Endothelial cell of umbilical vein (primary cell): ENCODE measurements at regions not wholly inside any gene's neighbourhood (a gene's known extent, or its start where the extent isn't known, plus 50 kb on each side); places are given as distances from the start of the nearest gene placed in this dataset.

Source experiments
- BruUV-seq: library from RNA; stranded (reverse); fragments of 400-500 nt; replicated peaks from 2 replicates; lab custom pipeline; 2021; lab: Mats Ljungman, UMichigan
- CTCF ChIA-PET: fragments of 300-600, 350-600 bp; sonication (Branson Sonifier 250); formaldehyde crosslinking; loops from one replicate; lab custom pipeline; 2021; ENCODE audit warnings: antibody characterized with exemption, inconsistent platforms; lab: Charles Lee
- POLR2A ChIA-PET: fragments of 300-600, 350-600 bp; sonication (Branson Sonifier 250); formaldehyde crosslinking; loops from one replicate; lab custom pipeline; 2021; ENCODE audit warnings: antibody characterized with exemption, inconsistent platforms; lab: Charles Lee
- DNase-seq: peaks from one replicate; pipeline ENCODE4 v3.0.0-alpha.2; 2011; ENCODE audit warnings: low read depth, low spot score
- FAIRE-seq: peaks from 2 replicates; lab custom pipeline; 2011; peaks lifted over from hg19 to GRCh38; lab: Jason Lieb, UNC
- H2AFZ ChIP-seq: 2 replicates; pipeline ENCODE4 v1.6.0; 2012; ENCODE audit warnings: low read depth, low read length, control low read depth, inconsistent platforms
- H3K27ac ChIP-seq: 2 replicates; pipeline ENCODE4 v1.5.1; 2011; ENCODE audit warnings: low read depth, mild to moderate bottlenecking, control low read depth, low read length, moderate library complexity; ENCODE audit not compliant: insufficient read depth
- H3K27me3 ChIP-seq, 2 experiments: 2 replicates each; pipeline versions ENCODE4 v1.6.0 to v1.6.1; 2011; ENCODE audit warnings: low read length in 2 of 2, mixed read lengths in 1 of 2; ENCODE audit not compliant: control insufficient read depth in 2 of 2, insufficient read depth in 2 of 2
- H3K36me3 ChIP-seq, 2 experiments: 2 replicates in 1 of 2; 3 replicates in 1 of 2; pipeline ENCODE4 v1.5.1; 2011; ENCODE audit warnings: low read length in 2 of 2, mild to moderate bottlenecking in 1 of 2, moderate library complexity in 1 of 2; ENCODE audit not compliant: control insufficient read depth in 2 of 2, insufficient read depth in 2 of 2; ENCODE audit errors: extremely low read depth in 1 of 2
- H3K4me1 ChIP-seq: 3 replicates; pipeline ENCODE4 v1.5.1; 2011; ENCODE audit warnings: mild to moderate bottlenecking, low read length; ENCODE audit not compliant: control insufficient read depth, insufficient read depth; ENCODE audit errors: extremely low read depth
- H3K4me2 ChIP-seq: 2 replicates; pipeline ENCODE4 v1.6.1; 2011; ENCODE audit warnings: low read length, control low read depth, mixed read lengths; ENCODE audit not compliant: insufficient read depth
- H3K4me3 ChIP-seq, 3 experiments: fragments of 200-600 bp in 1 of 3; sonication (generic), shearing (Covaris generic) in 1 of 3; replicated peaks in 1 of 3; 2 replicates each; pipeline ENCODE4 v1.5.1; 2011 to 2016; ENCODE audit warnings: control low read depth in 3 of 3, low read length in 3 of 3, mild to moderate bottlenecking in 2 of 3, inconsistent platforms in 1 of 3, low read depth in 1 of 3, moderate library complexity in 1 of 3; ENCODE audit not compliant: insufficient read depth in 1 of 3
- H3K79me2 ChIP-seq: 2 replicates; pipeline ENCODE4 v1.6.0; 2012; ENCODE audit warnings: low read length, inconsistent platforms; ENCODE audit not compliant: control insufficient read depth, insufficient read depth
- H3K9ac ChIP-seq: replicated peaks from 2 replicates; pipeline ENCODE3; 2011; ENCODE audit warnings: low read length, control low read depth; ENCODE audit not compliant: insufficient read depth; ENCODE audit errors: extremely low read depth
- H3K9me1 ChIP-seq: replicated peaks from 3 replicates; pipeline ENCODE4 v1.6.0; 2011; ENCODE audit warnings: mild to moderate bottlenecking, low read length; ENCODE audit not compliant: control insufficient read depth, insufficient read depth; ENCODE audit errors: extremely low read depth
- H3K9me3 ChIP-seq: replicated peaks from 2 replicates; pipeline ENCODE4 v1.5.1; 2012; ENCODE audit warnings: low read length, inconsistent platforms; ENCODE audit not compliant: control insufficient read depth, insufficient read depth
- H4K20me1 ChIP-seq: replicated peaks from 2 replicates; pipeline ENCODE3; 2011; ENCODE audit warnings: mild to moderate bottlenecking, low read length; ENCODE audit not compliant: control insufficient read depth, insufficient read depth; ENCODE audit errors: extremely low read depth
- CTCF ChIP-seq, 2 donors: IDR thresholded peaks; 1 replicate in 1 of 2; 2 replicates in 1 of 2; pipeline ENCODE4 v1.5.1; 2011; ENCODE audit warnings: low read length in 2 of 2, mild to moderate bottlenecking in 2 of 2, moderate library complexity in 2 of 2, control low read depth in 1 of 2, inconsistent platforms in 1 of 2, low read depth in 1 of 2; ENCODE audit not compliant: insufficient read depth in 1 of 2; ENCODE audit errors: extremely low read depth in 1 of 2
- FOS ChIP-seq: IDR thresholded peaks from 2 replicates; pipeline ENCODE4 v1.6.1; 2011; ENCODE audit warnings: mild to moderate bottlenecking, low read length, moderate library complexity, borderline replicate concordance; ENCODE audit not compliant: insufficient read depth
- JUN ChIP-seq: IDR thresholded peaks from 2 replicates; pipeline ENCODE4 v1.6.1; 2011; ENCODE audit warnings: borderline replicate concordance, low read depth; ENCODE audit not compliant: insufficient read length, insufficient read depth
- POLR2AphosphoS5 ChIP-seq: IDR thresholded peaks from 2 replicates; pipeline ENCODE4 v1.6.1; 2012; ENCODE audit warnings: low read depth, mild to moderate bottlenecking, control low read depth, low read length, moderate library complexity; ENCODE audit not compliant: insufficient read depth
- dilution Hi-C: fragments of 300-500 bp; cut with MboI; formaldehyde crosslinking; loops from one replicate; pipeline ENCODE4 v1.15.0; 2019; ENCODE audit warnings: low sequenced_read_pairs; ENCODE audit not compliant: extremely low pct_ligation_motif_present
- intact Hi-C: fragments of 100-400 bp; cut with micrococcal nuclease; formaldehyde crosslinking; loops from one replicate; pipeline ENCODE4 v1.10.0; 2022

DNA sequence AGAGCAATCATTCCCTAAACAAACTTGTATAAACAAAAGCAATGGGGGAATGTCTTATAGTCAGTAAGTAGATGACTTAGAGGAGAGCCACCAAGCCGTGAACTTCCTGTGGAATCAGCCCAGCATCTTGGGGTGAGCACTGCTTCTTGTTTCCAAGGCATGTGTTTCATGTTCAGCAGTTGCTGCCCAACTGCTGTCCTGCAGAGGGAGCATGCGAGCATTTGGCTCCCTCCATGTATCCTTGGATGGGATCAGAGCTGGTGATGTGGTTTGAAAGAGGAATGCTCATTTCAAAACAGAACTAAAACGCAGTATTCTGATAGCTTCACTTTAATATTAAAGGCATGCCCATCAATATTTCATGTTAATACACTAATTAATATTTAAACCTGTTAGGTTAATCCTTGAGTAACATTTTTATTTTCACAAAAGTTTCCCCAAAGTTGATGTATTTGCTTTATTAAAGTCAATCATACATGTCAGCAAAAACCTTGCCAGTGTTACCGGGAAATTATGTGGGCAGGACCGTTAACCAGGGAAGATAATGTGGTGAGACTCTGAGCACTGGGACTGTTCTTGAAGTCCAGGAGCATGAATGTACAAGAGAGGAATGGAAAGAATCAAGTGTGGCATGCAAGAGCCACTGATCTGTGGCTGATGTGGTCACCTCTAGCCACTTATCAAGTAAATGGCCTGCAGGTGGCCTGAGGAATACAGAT lies 172.1 kb upstream of the GGTLC1 start:
- no peaks in the 10 kb centered on the region for H3K79me2 ChIP-seq
- FAIRE-seq, result peak; percentile 88
- CTCF ChIA-PET, result interaction anchor here (0.6 to 6.3 kb wide), 24 partner anchors 8 to 757 kb away, joined by 3 to 42 read pairs (median 4); no protein-coding TSS in a partner anchor
- no peaks in the 10 kb centered on the region for H3K9me1 ChIP-seq
- H3K9me3 ChIP-seq, result no peaks in the 10 kb centered on the region
- no peak overlapping the region for H3K27ac ChIP-seq
- TF ChIP-seq FOS, result no peak
- TF ChIP-seq CTCF (IDR thresholded peaks at IDR 0.05; ENCODE audit: extremely low read depth in 1 of 2, insufficient read depth in 1 of 2, low read depth in 1 of 2, low read length in 2 of 2), result peak; percentile 72 to 86
- no peak for TF ChIP-seq POLR2AphosphoS5
- no peak for TF ChIP-seq JUN
- peaks cover 2 to 4% of the 10 kb centered on the region in 2 experiments for H3K27me3 ChIP-seq
- dilution Hi-C loops, result no loop called here
- peaks cover 14% of the 10 kb centered on the region for H3K4me1 ChIP-seq
- peak; percentile 58 for DNase-seq
- no peak overlapping the region for H3K9ac ChIP-seq
- POLR2A ChIA-PET, result no interaction called here
- H3K4me3 ChIP-seq, result no peak overlapping the region
- intact Hi-C loops, result loop anchor here (1.0 to 10.0 kb wide), 4 partner anchors 43 to 758 kb away; no protein-coding TSS in a partner anchor
- H4K20me1 ChIP-seq, result no peaks in the 10 kb centered on the region
- H3K4me2 ChIP-seq, result no peak overlapping the region
- peak overlapping the region; percentile 23 for H2AFZ ChIP-seq
- no TSS peak for BruUV-seq
- H3K36me3 ChIP-seq, result no peaks in the 10 kb centered on the region
